ENCODE measurements at regions not wholly inside any gene's neighbourhood (a gene's known extent, or its start where the extent isn't known, plus 50 kb on each side); places are given as distances from the start of the nearest gene placed in this dataset.

GRCh38 chr6:169884158-169884557, 132.7 kb downstream of the ERMARD start:
- H3K4me3 ChIP-seq (ENCODE audit: low read depth, low read length), result no peak overlapping the region
- TF ChIP-seq CTCF (IDR thresholded peaks at IDR 0.05; ENCODE audit: low read depth, low read length), result no peak

- no peak for TF ChIP-seq CTCF (IDR thresholded peaks at IDR 0.05; ENCODE audit: low read depth, low read length)
- no peak overlapping the region for H3K4me3 ChIP-seq (ENCODE audit: low read depth, low read length)
These were observed 131.9 kb downstream of the ERMARD start for GRCh38 chr6:169883316-169883715.

GRCh38 chr6:169881976-169882375, 130.6 kb downstream of the ERMARD start:
- TF ChIP-seq CTCF (IDR thresholded peaks at IDR 0.05; ENCODE audit: low read depth, low read length), result no peak

GRCh38 chr6:169881398-169881797, 130.0 kb downstream of the ERMARD start:
- no peak for TF ChIP-seq CTCF (IDR thresholded peaks at IDR 0.05; ENCODE audit: low read depth, low read length)
- no peak overlapping the region for H3K4me3 ChIP-seq (ENCODE audit: low read depth, low read length)

More at GRCh38 chr6:169881976-169882375, 130.6 kb downstream of the ERMARD start:
- H3K4me3 ChIP-seq (ENCODE audit: low read depth, low read length), result no peak overlapping the region

- H3K4me3 ChIP-seq (ENCODE audit: low read depth, low read length), result no peak overlapping the region
- no peak for TF ChIP-seq CTCF (IDR thresholded peaks at IDR 0.05; ENCODE audit: low read depth, low read length)
These were observed 129.1 kb downstream of the ERMARD start for GRCh38 chr6:169880516-169880915.

- TF ChIP-seq CTCF (IDR thresholded peaks at IDR 0.05; ENCODE audit: low read depth, low read length), result no peak
- no peak overlapping the region for H3K4me3 ChIP-seq (ENCODE audit: low read depth, low read length)
These were observed 117.9 kb downstream of the ERMARD start for GRCh38 chr6:169869301-169869700.

- no peak overlapping the region for H3K4me3 ChIP-seq (ENCODE audit: low read depth, low read length)
- TF ChIP-seq CTCF (IDR thresholded peaks at IDR 0.05; ENCODE audit: low read depth, low read length), result no peak
These were observed 117.0 kb downstream of the ERMARD start for GRCh38 chr6:169868458-169868857.

All from WI38 (cell line).